Smooth muscle cell (in vitro differentiated cells): ENCODE measurements at regions not wholly inside any gene's neighbourhood (a gene's known extent, or its start where the extent isn't known, plus 50 kb on each side); places are given as distances from the start of the nearest gene placed in this dataset.
A peak's percentile ranks its signal among the peaks of the same experiment; 100 is the strongest.

Experiments used
- DNase-seq: peaks from one replicate; lab custom pipeline; 2025; ENCODE audit not compliant: unreplicated experiment; lab: John Stamatoyannopoulos, UW
- H2AFZ ChIP-seq: fragments of 200-600 bp; sonication (generic); 2 replicates; pipeline ENCODE4 v1.6.0; 2016; ENCODE audit warnings: antibody characterized with exemption, low read depth, mild to moderate bottlenecking
- H3F3A ChIP-seq: fragments of 200-600 bp; sonication (generic); 2 replicates; pipeline ENCODE4 v1.6.0; 2017; ENCODE audit warnings: antibody characterized with exemption, low read depth
- H3K27ac ChIP-seq: fragments of 200-600 bp; sonication (generic); 2 replicates; pipeline ENCODE4 v1.5.1; 2016; ENCODE audit warnings: low read depth, mild to moderate bottlenecking
- H3K27me3 ChIP-seq: fragments of 200-600 bp; sonication (generic); 2 replicates; pipeline ENCODE4 v1.6.1; 2016; ENCODE audit warnings: low read depth, mild to moderate bottlenecking
- H3K36me3 ChIP-seq: fragments of 200-600 bp; sonication (generic); 2 replicates; pipeline ENCODE4 v1.5.1; 2016; ENCODE audit warnings: low read depth
- H3K4me1 ChIP-seq: fragments of 200-600 bp; sonication (generic); 2 replicates; pipeline ENCODE4 v1.5.1; 2016; ENCODE audit warnings: low read depth
- H3K4me2 ChIP-seq: fragments of 200-600 bp; sonication (generic); 2 replicates; pipeline ENCODE4 v1.6.0; 2016; ENCODE audit warnings: mild to moderate bottlenecking
- H3K4me3 ChIP-seq: fragments of 200-600 bp; sonication (generic); 2 replicates; pipeline ENCODE4 v1.5.1; 2016; ENCODE audit warnings: mild to moderate bottlenecking
- H3K79me2 ChIP-seq: fragments of 200-600 bp; sonication (generic); 2 replicates; pipeline ENCODE4 v1.6.0; 2016; ENCODE audit warnings: low read depth, mild to moderate bottlenecking
- H3K9ac ChIP-seq: fragments of 200-600 bp; sonication (generic); 2 replicates; pipeline ENCODE4 v1.6.0; 2016; ENCODE audit warnings: low read depth
- H3K9me3 ChIP-seq: fragments of 200-600 bp; sonication (generic); replicated peaks from 2 replicates; pipeline ENCODE4 v1.5.1; 2016; ENCODE audit warnings: low read depth
- H4K20me1 ChIP-seq: fragments of 200-600 bp; sonication (generic); 2 replicates; pipeline ENCODE4 v1.6.0; 2016; ENCODE audit warnings: low read depth
- CTCF ChIP-seq: fragments of 200-600 bp; sonication (generic); IDR thresholded peaks from 2 replicates; pipeline ENCODE4 v1.5.1; 2017; ENCODE audit warnings: borderline replicate concordance, mild to moderate bottlenecking, antibody characterized with exemption; ENCODE audit not compliant: insufficient read depth, poor library complexity, severe bottlenecking
- WGBS: methylation state at CpG from one replicate; pipeline ENCODE4 v1.1.7; 2016; ENCODE audit warnings: low lambda C conversion rate; 5-methylcytosine and 5-hydroxymethylcytosine counted together

- Histone ChIP-seq H3K79me2 (no peaks in the 10 kb centered on the region), H2AFZ (no peak overlapping the region), H3K27me3 (no peaks in the 10 kb centered on the region), H3K36me3 (no peaks in the 10 kb centered on the region), H3K4me3 (no peak overlapping the region), H3F3A (no peaks in the 10 kb centered on the region), H3K4me1 (no peaks in the 10 kb centered on the region), H3K4me2 (no peak overlapping the region), H3K9ac (no peak overlapping the region), H3K27ac (no peak overlapping the region), H4K20me1 (no peaks in the 10 kb centered on the region), H3K9me3 (no peaks in the 10 kb centered on the region)
- no peak for TF ChIP-seq CTCF
- WGBS, result 85% methylated on average over 1 of the region's 1 CpG
- no peak for DNase-seq
These were observed 328.7 kb upstream of the NT5E start for GRCh38 chr6:85121158-85121557.

- Histone ChIP-seq H3K79me2 (no peaks in the 10 kb centered on the region), H3K4me3 (no peak overlapping the region), H3K36me3 (no peaks in the 10 kb centered on the region), H4K20me1 (no peaks in the 10 kb centered on the region), H3K27me3 (no peaks in the 10 kb centered on the region), H2AFZ (no peak overlapping the region), H3F3A (no peaks in the 10 kb centered on the region), H3K4me1 (no peaks in the 10 kb centered on the region), H3K9me3 (no peaks in the 10 kb centered on the region), H3K27ac (no peak overlapping the region), H3K4me2 (no peak overlapping the region), H3K9ac (no peak overlapping the region)
- 79% methylated on average over 8 of the region's 8 CpGs for WGBS
- TF ChIP-seq CTCF, result no peak
- no peak for DNase-seq
These were observed 331.1 kb upstream of the NT5E start for GRCh38 chr6:85118652-85119235.

- WGBS, result 95% methylated on average over 5 of the region's 5 CpGs
- Histone ChIP-seq H3K27me3 (no peaks in the 10 kb centered on the region), H3K4me2 (no peak overlapping the region), H3K4me1 (no peaks in the 10 kb centered on the region), H3K9me3 (no peaks in the 10 kb centered on the region), H3K9ac (no peak overlapping the region), H3K36me3 (no peaks in the 10 kb centered on the region), H3F3A (no peaks in the 10 kb centered on the region), H3K79me2 (no peaks in the 10 kb centered on the region), H3K4me3 (no peak overlapping the region), H3K27ac (no peak overlapping the region), H2AFZ (no peak overlapping the region), H4K20me1 (no peaks in the 10 kb centered on the region)
- peak; percentile 28 for TF ChIP-seq CTCF
- DNase-seq, result no peak
These were observed 331.6 kb upstream of the NT5E start for GRCh38 chr6:85118233-85118632.

GRCh38 chr6:85116475-85116874, 333.4 kb upstream of the NT5E start:
- H3K4me2 ChIP-seq, result no peak overlapping the region
- H4K20me1 ChIP-seq, result no peaks in the 10 kb centered on the region
- H3K79me2 ChIP-seq, result no peaks in the 10 kb centered on the region
- TF ChIP-seq CTCF, result no peak
- H3K36me3 ChIP-seq, result no peaks in the 10 kb centered on the region
- no peak overlapping the region for H3K27ac ChIP-seq
- H3F3A ChIP-seq, result no peaks in the 10 kb centered on the region
- DNase-seq, result no peak
- H3K9me3 ChIP-seq, result no peaks in the 10 kb centered on the region
- H3K27me3 ChIP-seq, result no peaks in the 10 kb centered on the region
- H3K4me1 ChIP-seq, result peaks cover 6% of the 10 kb centered on the region
- WGBS, result 92% methylated on average over 3 of the region's 3 CpGs
- H2AFZ ChIP-seq, result no peak overlapping the region
- no peak overlapping the region for H3K4me3 ChIP-seq
- H3K9ac ChIP-seq, result no peak overlapping the region
